ENCODE measurements at regions not wholly inside any gene's neighbourhood (a gene's known extent, or its start where the extent isn't known, plus 50 kb on each side); places are given as distances from the start of the nearest gene placed in this dataset.

- Histone ChIP-seq H3K4me2 (ENCODE audit: insufficient read depth, low read length) (no peak overlapping the region), H3K27ac (ENCODE audit: low read depth, low read length) (no peak overlapping the region), H3K27me3 (ENCODE audit: insufficient read depth, low read length) (no peaks in the 10 kb centered on the region), H3K4me1 (ENCODE audit: insufficient read depth, low read length) (peaks cover 7% of the 10 kb centered on the region), H3K4me3 (ENCODE audit: insufficient read depth, low read length) (no peak overlapping the region), H2AFZ (ENCODE audit: low read length) (no peak overlapping the region), H3K79me2 (ENCODE audit: insufficient read depth, low read length) (no peaks in the 10 kb centered on the region), H3K36me3 (ENCODE audit: insufficient read depth, low read length) (no peaks in the 10 kb centered on the region), H4K20me1 (ENCODE audit: insufficient read depth, low read length) (no peaks in the 10 kb centered on the region), H3K9me3 (ENCODE audit: low read depth, low read length) (no peaks in the 10 kb centered on the region)
- DNase-seq (ENCODE audit: insufficient read length, low spot score, missing footprints), result no peak
- TF ChIP-seq CTCF (IDR thresholded peaks at IDR 0.05; ENCODE audit: extremely low read depth, low read depth, low read length), result no peak
Observed at GRCh38 chr10:36681751-36682632, 443.4 kb upstream of the ANKRD30A start.

GRCh38 chr10:36679554-36679953 is 445.8 kb upstream of the ANKRD30A start:
- no peaks in the 10 kb centered on the region for H3K27me3 ChIP-seq (ENCODE audit: insufficient read depth, low read length)
- no peak overlapping the region for H2AFZ ChIP-seq (ENCODE audit: low read length)
- H3K27ac ChIP-seq (ENCODE audit: low read depth, low read length), result no peak overlapping the region
- H3K4me1 ChIP-seq (ENCODE audit: insufficient read depth, low read length), result peaks cover 29% of the 10 kb centered on the region
- no peak overlapping the region for H3K4me3 ChIP-seq (ENCODE audit: insufficient read depth, low read length)
- H3K9me3 ChIP-seq (ENCODE audit: low read depth, low read length), result no peaks in the 10 kb centered on the region
- DNase-seq (ENCODE audit: insufficient read length, low spot score, missing footprints), result no peak
- TF ChIP-seq CTCF (IDR thresholded peaks at IDR 0.05; ENCODE audit: extremely low read depth, low read depth, low read length), result no peak
- no peaks in the 10 kb centered on the region for H3K79me2 ChIP-seq (ENCODE audit: insufficient read depth, low read length)
- H3K36me3 ChIP-seq (ENCODE audit: insufficient read depth, low read length), result no peaks in the 10 kb centered on the region
- no peak overlapping the region for H3K4me2 ChIP-seq (ENCODE audit: insufficient read depth, low read length)
- no peaks in the 10 kb centered on the region for H4K20me1 ChIP-seq (ENCODE audit: insufficient read depth, low read length)

GRCh38 chr10:36677431-36677768 is 448.0 kb upstream of the ANKRD30A start:
- TF ChIP-seq CTCF (IDR thresholded peaks at IDR 0.05; ENCODE audit: extremely low read depth, low read depth, low read length), result no peak
- H4K20me1 ChIP-seq (ENCODE audit: insufficient read depth, low read length), result no peaks in the 10 kb centered on the region
- H3K27me3 ChIP-seq (ENCODE audit: insufficient read depth, low read length), result no peaks in the 10 kb centered on the region
- H3K79me2 ChIP-seq (ENCODE audit: insufficient read depth, low read length), result no peaks in the 10 kb centered on the region
- H3K4me3 ChIP-seq (ENCODE audit: insufficient read depth, low read length), result no peak overlapping the region
- no peak overlapping the region for H3K27ac ChIP-seq (ENCODE audit: low read depth, low read length)
- DNase-seq (ENCODE audit: insufficient read length, low spot score, missing footprints), result no peak
- H2AFZ ChIP-seq (ENCODE audit: low read length), result no peak overlapping the region
- no peaks in the 10 kb centered on the region for H3K9me3 ChIP-seq (ENCODE audit: low read depth, low read length)
- no peaks in the 10 kb centered on the region for H3K36me3 ChIP-seq (ENCODE audit: insufficient read depth, low read length)
- peak overlapping the region; percentile 42 for H3K4me2 ChIP-seq (ENCODE audit: insufficient read depth, low read length)
- peaks cover 29% of the 10 kb centered on the region for H3K4me1 ChIP-seq (ENCODE audit: insufficient read depth, low read length)

GRCh38 chr10:36676756-36677430 is 448.5 kb upstream of the ANKRD30A start:
- H3K4me3 ChIP-seq (ENCODE audit: insufficient read depth, low read length), result no peak overlapping the region
- H3K27me3 ChIP-seq (ENCODE audit: insufficient read depth, low read length), result no peaks in the 10 kb centered on the region
- peak overlapping the region; percentile 7 for H3K27ac ChIP-seq (ENCODE audit: low read depth, low read length)
- peaks cover 32% of the 10 kb centered on the region for H3K4me1 ChIP-seq (ENCODE audit: insufficient read depth, low read length)
- no peaks in the 10 kb centered on the region for H3K9me3 ChIP-seq (ENCODE audit: low read depth, low read length)
- no peaks in the 10 kb centered on the region for H4K20me1 ChIP-seq (ENCODE audit: insufficient read depth, low read length)
- H3K4me2 ChIP-seq (ENCODE audit: insufficient read depth, low read length), result peak overlapping the region; percentile 42
- H3K79me2 ChIP-seq (ENCODE audit: insufficient read depth, low read length), result no peaks in the 10 kb centered on the region
- DNase-seq (ENCODE audit: insufficient read length, low spot score, missing footprints), result no peak
- H3K36me3 ChIP-seq (ENCODE audit: insufficient read depth, low read length), result no peaks in the 10 kb centered on the region
- no peak overlapping the region for H2AFZ ChIP-seq (ENCODE audit: low read length)
- no peak for TF ChIP-seq CTCF (IDR thresholded peaks at IDR 0.05; ENCODE audit: extremely low read depth, low read depth, low read length)

Data from osteoblast (primary cell).